Suprapubic skin (tissue), 4 donors: ENCODE measurements at regions not wholly inside any gene's neighbourhood (a gene's known extent, or its start where the extent isn't known, plus 50 kb on each side); places are given as distances from the start of the nearest gene placed in this dataset.

ENCODE experiments used
- DNase-seq, 2 donors: peaks; one replicate each; pipeline ENCODE4 v3.0.0-alpha.2; 2019; ENCODE audit warnings: low spot score in 2 of 2
- H3K27ac ChIP-seq: fragments of 200-600 bp; sonication (generic); one replicate; pipeline ENCODE4 v1.5.1; 2019
- H3K27me3 ChIP-seq: fragments of 200-600 bp; sonication (generic); one replicate; pipeline ENCODE4 v1.5.1; 2019
- H3K36me3 ChIP-seq: fragments of 200-600 bp; sonication (generic); one replicate; pipeline ENCODE4 v1.5.1; 2019
- H3K4me1 ChIP-seq: fragments of 200-600 bp; sonication (generic); one replicate; pipeline ENCODE4 v1.5.1; 2019
- H3K4me3 ChIP-seq: fragments of 200-600 bp; sonication (generic); one replicate; pipeline ENCODE4 v1.5.1; 2019; ENCODE audit warnings: mild to moderate bottlenecking
- H3K9me3 ChIP-seq: fragments of 200-600 bp; sonication (generic); one replicate; pipeline ENCODE4 v1.5.1; 2019
- EP300 ChIP-seq: sonication (generic); formaldehyde crosslinking; IDR thresholded peaks from one replicate; pipeline ENCODE4 v1.6.1; 2017; ENCODE audit warnings: antibody characterized with exemption
- POLR2A ChIP-seq, 2 donors: fragments of 450-650 bp; IDR thresholded peaks; one replicate each; pipeline ENCODE4 v1.6.1; 2017; ENCODE audit warnings: antibody characterized with exemption in 2 of 2, mild to moderate bottlenecking in 2 of 2, moderate library complexity in 2 of 2
- POLR2AphosphoS5 ChIP-seq, 3 donors: sonication (generic); formaldehyde crosslinking; IDR thresholded peaks; one replicate each; pipeline ENCODE4 v1.6.1; 2017; ENCODE audit warnings: antibody characterized with exemption in 3 of 3
- WGBS: methylation state at CpG from one replicate; pipeline ENCODE4 v1.1.5; 2018; 5-methylcytosine and 5-hydroxymethylcytosine counted together
- TF ChIP-seq, protein P1 (sequence below), 2 donors: fragments of 200-600 bp in 1 of 2; fragments of 450-650 bp in 1 of 2; sonication (generic) in 1 of 2; IDR thresholded peaks; one replicate each; pipeline ENCODE4 v1.5.1; 2016 to 2019; ENCODE audit warnings: antibody characterized with exemption in 2 of 2, mild to moderate bottlenecking in 1 of 2, moderate library complexity in 1 of 2

DNA sequence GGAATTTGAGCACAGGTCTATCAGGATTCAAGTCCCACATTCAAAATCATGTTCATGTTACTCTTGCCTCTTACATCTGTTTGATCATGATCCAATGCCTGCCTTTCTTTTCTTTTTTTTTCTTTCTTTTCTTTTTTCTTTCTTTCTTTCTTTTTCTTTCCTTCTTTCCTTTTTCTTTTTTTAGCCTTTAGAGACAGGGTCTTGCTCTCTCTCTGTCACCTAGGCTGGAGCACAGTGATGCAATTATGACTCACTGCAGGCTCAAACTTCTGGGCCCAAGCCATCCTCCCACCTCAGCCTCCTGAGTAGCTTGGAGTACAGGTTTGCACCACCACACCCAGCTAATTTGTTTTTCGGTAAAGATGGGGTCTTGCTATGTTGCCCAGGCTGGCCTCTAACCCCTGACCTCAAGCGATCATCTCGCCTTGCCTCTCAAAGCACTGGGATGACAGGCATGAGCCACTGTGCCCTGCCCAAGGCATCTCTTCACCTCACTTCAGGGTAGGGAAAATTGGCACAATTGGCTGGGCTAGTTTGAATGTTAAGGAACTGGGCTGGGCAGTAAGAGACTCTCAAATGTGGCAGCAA, 359.2 kb downstream of the FBXW7 start:
- TF ChIP-seq EP300 (no peak), POLR2AphosphoS5 (IDR thresholded peaks at IDR 0.05) (no peak), POLR2A (IDR thresholded peaks at IDR 0.05) (no peak)
- TF ChIP-seq, protein P1, sequence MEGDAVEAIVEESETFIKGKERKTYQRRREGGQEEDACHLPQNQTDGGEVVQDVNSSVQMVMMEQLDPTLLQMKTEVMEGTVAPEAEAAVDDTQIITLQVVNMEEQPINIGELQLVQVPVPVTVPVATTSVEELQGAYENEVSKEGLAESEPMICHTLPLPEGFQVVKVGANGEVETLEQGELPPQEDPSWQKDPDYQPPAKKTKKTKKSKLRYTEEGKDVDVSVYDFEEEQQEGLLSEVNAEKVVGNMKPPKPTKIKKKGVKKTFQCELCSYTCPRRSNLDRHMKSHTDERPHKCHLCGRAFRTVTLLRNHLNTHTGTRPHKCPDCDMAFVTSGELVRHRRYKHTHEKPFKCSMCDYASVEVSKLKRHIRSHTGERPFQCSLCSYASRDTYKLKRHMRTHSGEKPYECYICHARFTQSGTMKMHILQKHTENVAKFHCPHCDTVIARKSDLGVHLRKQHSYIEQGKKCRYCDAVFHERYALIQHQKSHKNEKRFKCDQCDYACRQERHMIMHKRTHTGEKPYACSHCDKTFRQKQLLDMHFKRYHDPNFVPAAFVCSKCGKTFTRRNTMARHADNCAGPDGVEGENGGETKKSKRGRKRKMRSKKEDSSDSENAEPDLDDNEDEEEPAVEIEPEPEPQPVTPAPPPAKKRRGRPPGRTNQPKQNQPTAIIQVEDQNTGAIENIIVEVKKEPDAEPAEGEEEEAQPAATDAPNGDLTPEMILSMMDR (IDR thresholded peaks at IDR 0.05) = no peak
- H3K4me3 ChIP-seq = no peak overlapping the region
- H3K4me1 ChIP-seq = no peaks in the 10 kb centered on the region
- H3K9me3 ChIP-seq = no peaks in the 10 kb centered on the region
- no peaks in the 10 kb centered on the region for H3K27me3 ChIP-seq
- H3K36me3 ChIP-seq = no peaks in the 10 kb centered on the region
- no peak for DNase-seq
- H3K27ac ChIP-seq = no peak overlapping the region
- 100% methylated on average over 3 of the region's 3 CpGs for WGBS

DNA sequence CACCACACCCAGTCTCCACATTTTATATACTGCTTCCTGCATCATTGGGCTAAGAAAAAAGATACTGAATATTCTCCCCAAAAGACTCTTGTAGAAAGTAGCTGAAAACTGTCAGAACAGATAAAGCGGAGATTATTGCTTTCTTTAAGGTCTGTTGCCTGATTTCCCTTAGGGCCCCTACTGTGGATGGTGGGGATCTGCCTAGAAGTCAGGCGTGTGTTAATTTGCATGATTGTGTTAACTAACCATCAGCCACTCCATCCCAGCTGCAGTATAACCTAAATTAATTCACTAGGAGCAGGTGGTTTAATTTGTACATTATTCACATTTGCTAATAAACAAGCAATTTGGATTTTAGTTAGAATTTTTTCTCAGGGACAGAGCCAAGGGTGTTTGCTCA, 360.3 kb downstream of the FBXW7 start:
- H3K4me1 ChIP-seq = no peaks in the 10 kb centered on the region
- H3K27ac ChIP-seq = no peak overlapping the region
- no peak for DNase-seq
- H3K9me3 ChIP-seq = no peaks in the 10 kb centered on the region
- no peaks in the 10 kb centered on the region for H3K36me3 ChIP-seq
- no peak for TF ChIP-seq EP300
- TF ChIP-seq POLR2A (IDR thresholded peaks at IDR 0.05) = no peak
- H3K4me3 ChIP-seq = no peak overlapping the region
- 86% methylated on average over 2 of the region's 2 CpGs for WGBS
- H3K27me3 ChIP-seq = no peaks in the 10 kb centered on the region

DNA sequence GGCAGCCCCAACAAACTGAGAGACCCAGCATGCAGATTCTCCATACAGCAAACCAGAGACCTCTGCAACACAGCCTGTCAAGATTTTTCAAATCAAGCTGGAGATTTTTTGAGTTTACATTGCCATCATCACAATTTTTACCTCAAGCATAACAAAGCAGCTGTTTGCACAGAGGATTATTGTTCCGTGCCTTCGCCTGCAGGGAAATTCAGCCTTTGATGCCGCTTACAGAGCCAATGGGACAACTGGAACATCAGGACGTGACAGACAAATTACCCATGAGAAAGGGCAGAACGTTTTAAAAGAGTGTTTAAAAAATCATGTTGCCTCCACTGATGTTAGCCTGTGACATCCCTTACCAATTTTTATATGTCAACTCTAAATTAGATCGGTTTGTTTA, 363.7 kb downstream of the FBXW7 start:
- H3K36me3 ChIP-seq = no peaks in the 10 kb centered on the region
- no peak overlapping the region for H3K4me3 ChIP-seq
- H3K27me3 ChIP-seq = no peaks in the 10 kb centered on the region
- WGBS = 77% methylated on average over 6 of the region's 6 CpGs
- no peaks in the 10 kb centered on the region for H3K9me3 ChIP-seq
- TF ChIP-seq, protein P1 (IDR thresholded peaks at IDR 0.05) = no peak
- no peak for TF ChIP-seq EP300
- TF ChIP-seq POLR2A (IDR thresholded peaks at IDR 0.05) = no peak
- no peak for TF ChIP-seq POLR2AphosphoS5 (IDR thresholded peaks at IDR 0.05)
- no peaks in the 10 kb centered on the region for H3K4me1 ChIP-seq
- DNase-seq = no peak
- no peak overlapping the region for H3K27ac ChIP-seq

DNA sequence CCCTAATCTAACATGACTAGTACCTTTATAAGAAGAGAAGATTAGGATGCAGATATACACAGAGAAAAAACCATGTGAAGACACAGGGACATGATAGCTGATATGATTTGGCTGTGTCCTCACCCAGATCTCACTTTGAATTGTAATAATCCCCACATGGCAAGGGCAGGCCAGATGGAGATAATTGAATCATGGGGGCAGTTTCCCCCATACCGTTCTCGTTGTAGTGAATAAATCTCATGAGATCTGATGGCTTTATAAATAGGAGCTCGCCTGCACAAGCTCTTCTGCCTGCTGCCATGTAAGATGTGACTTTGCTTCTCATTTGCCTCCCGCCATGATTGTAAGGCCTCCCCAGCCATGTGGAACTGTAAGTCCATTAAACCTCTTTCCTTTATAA, 364.3 kb downstream of the FBXW7 start:
- WGBS = 70% methylated on average over 4 of the region's 4 CpGs
- Histone ChIP-seq H3K36me3 (no peaks in the 10 kb centered on the region), H3K4me3 (no peak overlapping the region), H3K9me3 (no peaks in the 10 kb centered on the region), H3K27ac (no peak overlapping the region), H3K27me3 (no peaks in the 10 kb centered on the region), H3K4me1 (no peaks in the 10 kb centered on the region)
- DNase-seq = no peak
- no peak for TF ChIP-seq POLR2AphosphoS5 (IDR thresholded peaks at IDR 0.05)
- no peak for TF ChIP-seq POLR2A (IDR thresholded peaks at IDR 0.05)
- TF ChIP-seq, protein P1 (IDR thresholded peaks at IDR 0.05) = no peak
- no peak for TF ChIP-seq EP300

DNA sequence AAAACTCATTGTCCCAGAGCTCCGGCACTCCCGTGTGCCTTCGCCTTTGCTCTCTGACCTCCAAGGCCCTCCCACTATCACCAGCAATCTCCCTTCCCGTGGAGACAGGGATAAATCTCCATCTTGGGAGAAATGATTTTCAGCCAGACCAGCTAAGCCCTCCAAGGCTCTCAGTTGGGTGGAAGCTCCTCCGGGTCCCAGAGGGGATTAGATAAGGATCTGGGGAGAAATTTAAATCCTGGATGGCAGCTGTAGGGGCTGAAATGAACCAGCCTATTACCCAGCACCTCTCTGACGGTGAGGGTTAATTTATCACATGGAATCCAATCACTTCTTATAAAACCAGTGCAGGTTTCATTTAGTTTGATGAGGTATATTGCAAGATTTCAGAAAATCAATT, 366.2 kb downstream of the FBXW7 start:
- 60% methylated on average over 6 of the region's 6 CpGs for WGBS
- DNase-seq = no peak
- no peaks in the 10 kb centered on the region for H3K36me3 ChIP-seq

DNA sequence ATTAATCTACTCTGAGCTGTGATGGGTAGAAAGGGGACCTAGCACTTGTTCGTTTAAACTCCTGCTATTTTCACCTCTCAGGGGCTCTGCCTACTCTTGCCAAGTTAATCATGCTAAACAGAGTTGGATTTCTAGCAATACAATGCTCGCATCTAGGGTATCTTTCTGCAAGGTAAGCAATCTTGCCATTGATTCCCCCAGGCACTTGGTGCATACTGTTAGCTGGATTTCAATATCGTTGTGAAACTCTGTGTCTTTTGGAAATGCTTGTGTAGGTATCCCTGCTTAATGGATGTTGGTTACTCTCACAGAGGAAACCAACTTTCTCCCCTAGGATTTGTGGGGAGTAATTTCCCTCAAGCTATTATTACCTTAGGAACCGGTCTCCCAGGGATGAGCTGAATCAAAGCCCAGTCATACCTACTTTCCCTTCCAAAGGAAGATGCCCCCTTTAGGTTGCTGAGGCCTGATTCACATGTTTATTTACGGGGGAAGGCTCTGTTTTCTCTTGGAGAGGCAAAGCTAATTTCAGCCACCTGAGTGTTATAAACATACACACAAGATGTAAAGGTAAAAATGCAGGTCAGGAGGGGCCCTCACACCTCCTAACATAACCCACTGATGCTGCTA, 366.8 kb downstream of the FBXW7 start:
- Histone ChIP-seq H3K4me1 (no peaks in the 10 kb centered on the region), H3K36me3 (no peaks in the 10 kb centered on the region), H3K9me3 (no peaks in the 10 kb centered on the region), H3K27ac (no peak overlapping the region), H3K27me3 (no peaks in the 10 kb centered on the region), H3K4me3 (no peak overlapping the region)
- DNase-seq = no peak
- WGBS = 74% methylated on average over 5 of the region's 5 CpGs
- TF ChIP-seq POLR2A (IDR thresholded peaks at IDR 0.05) = no peak
- TF ChIP-seq, protein P1 (IDR thresholded peaks at IDR 0.05) = no peak
- TF ChIP-seq POLR2AphosphoS5 (IDR thresholded peaks at IDR 0.05) = no peak
- TF ChIP-seq EP300 = no peak

More for the DNA sequence above, 366.2 kb downstream of the FBXW7 start:
- Histone ChIP-seq H3K9me3 (no peaks in the 10 kb centered on the region), H3K27ac (no peak overlapping the region), H3K4me1 (no peaks in the 10 kb centered on the region), H3K4me3 (no peak overlapping the region), H3K27me3 (no peaks in the 10 kb centered on the region)
- TF ChIP-seq EP300 = no peak
- TF ChIP-seq POLR2A (IDR thresholded peaks at IDR 0.05) = no peak
